DOHH2 (cell line): ENCODE measurements at regions not wholly inside any gene's neighbourhood (a gene's known extent, or its start where the extent isn't known, plus 50 kb on each side); places are given as distances from the start of the nearest gene placed in this dataset.
"Not testable (repeated sequence)": the region's sequence is repeated elsewhere in the genome, so short reads cannot be mapped to it uniquely, and the experiment has no call there.

ENCODE experiments used
- H3F3A ChIP-seq: fragments of 200-600 bp; sonication (generic), shearing (Covaris generic); 2 replicates; pipeline ENCODE4 v1.6.0; 2016; ENCODE audit warnings: antibody characterized with exemption, mild to moderate bottlenecking; ENCODE audit not compliant: control insufficient read depth, insufficient read depth
- H3K27ac ChIP-seq: fragments of 200-600 bp; sonication (generic); 2 replicates; pipeline ENCODE4 v1.5.1; 2014; ENCODE audit warnings: low read depth, mild to moderate bottlenecking, low read length, moderate library complexity
- H3K27me3 ChIP-seq: fragments of 200-600 bp; sonication (generic); 2 replicates; pipeline ENCODE4 v1.6.1; 2014; ENCODE audit warnings: mild to moderate bottlenecking, low read length, mixed read lengths; ENCODE audit not compliant: control insufficient read depth
- H3K36me3 ChIP-seq: fragments of 200-600 bp; sonication (generic); 2 replicates; pipeline ENCODE4 v1.6.1; 2014; ENCODE audit warnings: mild to moderate bottlenecking, low read length, moderate library complexity, mixed read lengths; ENCODE audit not compliant: control insufficient read depth
- H3K4me1 ChIP-seq: fragments of 200-600 bp; sonication (generic); 2 replicates; pipeline ENCODE4 v1.6.1; 2014; ENCODE audit warnings: mild to moderate bottlenecking, low read length, mixed read lengths; ENCODE audit not compliant: control insufficient read depth
- H3K4me2 ChIP-seq: fragments of 200-600 bp; sonication (generic); 2 replicates; pipeline ENCODE4 v1.6.0; 2014; ENCODE audit warnings: mild to moderate bottlenecking, low read length, moderate library complexity
- H3K4me3 ChIP-seq: fragments of 200-600 bp; sonication (generic); 2 replicates; pipeline ENCODE4 v1.5.1; 2014; ENCODE audit warnings: mild to moderate bottlenecking, low read length, mixed read lengths
- H3K79me2 ChIP-seq: fragments of 200-600 bp; sonication (generic); 2 replicates; pipeline ENCODE4 v1.6.1; 2014; ENCODE audit warnings: mild to moderate bottlenecking, low read length, mixed read lengths; ENCODE audit not compliant: control insufficient read depth
- H3K9me2 ChIP-seq: fragments of 200-600 bp; sonication (generic); replicated peaks from 2 replicates; pipeline ENCODE4 v1.6.1; 2014; ENCODE audit warnings: mild to moderate bottlenecking, low read length, mixed read lengths; ENCODE audit not compliant: control insufficient read depth
- H3K9me3 ChIP-seq: fragments of 200-600 bp; sonication (generic); 2 replicates; pipeline ENCODE4 v1.6.1; 2014; ENCODE audit warnings: antibody characterized with exemption, low read length, mixed read lengths; ENCODE audit not compliant: control insufficient read depth, insufficient read depth
- H4K20me1 ChIP-seq: fragments of 200-600 bp; sonication (generic); 2 replicates; pipeline ENCODE4 v1.6.0; 2014; ENCODE audit warnings: low read depth, mild to moderate bottlenecking, antibody characterized with exemption, low read length, moderate library complexity; ENCODE audit not compliant: control insufficient read depth, insufficient read depth
- EZH2phosphoT487 ChIP-seq: fragments of 200-600 bp; sonication (generic); IDR thresholded peaks from 2 replicates; pipeline ENCODE4 v1.6.1; 2017; ENCODE audit warnings: borderline replicate concordance, mild to moderate bottlenecking, antibody characterized with exemption, low read length, moderate library complexity, mixed read lengths
- TF ChIP-seq, protein P1 (sequence below): fragments of 200-600 bp; sonication (generic); IDR thresholded peaks from one replicate; pipeline ENCODE4 v1.5.1; 2014; ENCODE audit warnings: antibody characterized with exemption, mild to moderate bottlenecking, low read depth, low read length; ENCODE audit not compliant: poor library complexity, severe bottlenecking

DNA sequence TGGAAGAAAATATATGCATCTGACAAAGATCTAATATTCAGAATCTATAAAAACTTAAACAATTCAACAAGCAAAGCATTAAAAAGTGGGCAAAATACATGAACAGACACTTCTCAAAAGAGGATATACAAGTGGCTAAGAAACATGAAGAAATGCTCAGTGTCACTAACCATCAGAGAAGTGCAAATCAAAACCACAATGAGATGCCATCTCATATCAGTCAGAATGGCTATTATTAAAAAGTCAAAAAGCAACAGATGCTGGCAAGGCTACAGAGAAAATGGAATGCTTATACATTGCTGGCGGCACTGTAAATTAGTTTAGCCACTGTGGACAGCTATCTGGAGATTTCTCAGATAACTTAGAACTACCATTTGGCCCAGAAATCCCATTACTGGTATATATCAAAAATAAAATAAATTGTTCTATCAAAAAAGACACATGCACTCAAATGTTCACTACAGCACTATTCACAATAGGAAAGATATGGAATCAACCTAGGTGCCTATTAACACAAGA lies 179.5 kb downstream of the PCTP start:
- H3K27me3 ChIP-seq = no peaks in the 10 kb centered on the region
- no peaks in the 10 kb centered on the region for H3K36me3 ChIP-seq
- TF ChIP-seq, protein P1, sequence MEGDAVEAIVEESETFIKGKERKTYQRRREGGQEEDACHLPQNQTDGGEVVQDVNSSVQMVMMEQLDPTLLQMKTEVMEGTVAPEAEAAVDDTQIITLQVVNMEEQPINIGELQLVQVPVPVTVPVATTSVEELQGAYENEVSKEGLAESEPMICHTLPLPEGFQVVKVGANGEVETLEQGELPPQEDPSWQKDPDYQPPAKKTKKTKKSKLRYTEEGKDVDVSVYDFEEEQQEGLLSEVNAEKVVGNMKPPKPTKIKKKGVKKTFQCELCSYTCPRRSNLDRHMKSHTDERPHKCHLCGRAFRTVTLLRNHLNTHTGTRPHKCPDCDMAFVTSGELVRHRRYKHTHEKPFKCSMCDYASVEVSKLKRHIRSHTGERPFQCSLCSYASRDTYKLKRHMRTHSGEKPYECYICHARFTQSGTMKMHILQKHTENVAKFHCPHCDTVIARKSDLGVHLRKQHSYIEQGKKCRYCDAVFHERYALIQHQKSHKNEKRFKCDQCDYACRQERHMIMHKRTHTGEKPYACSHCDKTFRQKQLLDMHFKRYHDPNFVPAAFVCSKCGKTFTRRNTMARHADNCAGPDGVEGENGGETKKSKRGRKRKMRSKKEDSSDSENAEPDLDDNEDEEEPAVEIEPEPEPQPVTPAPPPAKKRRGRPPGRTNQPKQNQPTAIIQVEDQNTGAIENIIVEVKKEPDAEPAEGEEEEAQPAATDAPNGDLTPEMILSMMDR = no peak
- no peak for TF ChIP-seq EZH2phosphoT487
- H3K4me2 ChIP-seq = no peak overlapping the region
- H3F3A ChIP-seq = no peaks in the 10 kb centered on the region
- H3K9me3 ChIP-seq = no peaks in the 10 kb centered on the region
- no peaks in the 10 kb centered on the region for H3K4me1 ChIP-seq
- no peak overlapping the region for H3K4me3 ChIP-seq
- H3K27ac ChIP-seq = no peak overlapping the region
- H3K9me2 ChIP-seq = no peaks in the 10 kb centered on the region
- no peaks in the 10 kb centered on the region for H4K20me1 ChIP-seq
- no peaks in the 10 kb centered on the region for H3K79me2 ChIP-seq

DNA sequence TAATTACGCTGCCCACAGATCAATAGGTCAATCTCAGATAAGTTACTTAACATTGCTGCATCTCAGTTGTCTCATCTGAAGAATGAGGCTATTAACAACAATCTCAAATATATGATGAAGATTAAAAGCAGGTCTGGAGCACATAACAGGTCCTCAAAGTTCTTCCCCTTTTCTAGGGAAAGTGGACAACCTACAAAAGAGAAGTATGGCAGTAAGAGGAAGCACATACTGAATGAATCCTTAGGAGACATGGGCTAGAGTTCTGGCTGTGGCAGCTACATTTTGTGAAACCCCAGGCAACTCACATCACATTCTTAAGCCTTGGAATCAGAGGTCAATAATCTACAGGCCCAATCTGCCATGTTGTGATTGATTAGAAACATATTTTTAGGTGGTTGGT lies 180.6 kb downstream of the PCTP start:
- Histone ChIP-seq H3K36me3 (no peaks in the 10 kb centered on the region), H3F3A (no peaks in the 10 kb centered on the region), H3K27ac (no peak overlapping the region), H3K9me3 (no peaks in the 10 kb centered on the region), H3K4me2 (no peak overlapping the region), H3K4me3 (no peak overlapping the region), H4K20me1 (no peaks in the 10 kb centered on the region), H3K27me3 (no peaks in the 10 kb centered on the region), H3K4me1 (no peaks in the 10 kb centered on the region), H3K79me2 (no peaks in the 10 kb centered on the region), H3K9me2 (no peaks in the 10 kb centered on the region)
- no peak for TF ChIP-seq EZH2phosphoT487
- TF ChIP-seq, protein P1 = no peak

DNA sequence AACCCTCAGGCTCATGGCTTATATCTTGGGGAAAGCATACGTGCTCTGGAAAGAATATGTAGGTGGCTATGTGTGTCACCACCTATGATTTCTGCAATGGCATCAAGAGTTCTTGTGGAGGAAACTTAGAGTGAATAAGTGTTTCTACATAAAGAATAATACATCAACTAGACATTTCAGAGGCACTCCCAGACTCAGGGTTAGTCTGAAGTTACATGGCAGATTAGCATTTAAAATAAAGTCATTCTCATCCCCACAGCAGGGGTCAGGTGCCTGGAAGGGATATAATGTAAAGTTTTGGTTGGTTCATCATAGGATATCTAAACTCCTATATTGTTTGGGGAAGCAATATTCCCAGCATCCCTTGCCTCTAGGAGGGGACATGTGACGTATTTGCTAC lies 182.1 kb downstream of the PCTP start:
- TF ChIP-seq, protein P1 = no peak
- TF ChIP-seq EZH2phosphoT487 = no peak
- Histone ChIP-seq H3K4me2 (no peak overlapping the region), H4K20me1 (no peaks in the 10 kb centered on the region), H3K79me2 (no peaks in the 10 kb centered on the region), H3F3A (no peaks in the 10 kb centered on the region), H3K36me3 (no peaks in the 10 kb centered on the region), H3K4me3 (no peak overlapping the region), H3K27me3 (no peaks in the 10 kb centered on the region), H3K9me3 (no peaks in the 10 kb centered on the region), H3K9me2 (no peaks in the 10 kb centered on the region), H3K4me1 (no peaks in the 10 kb centered on the region), H3K27ac (no peak overlapping the region)

DNA sequence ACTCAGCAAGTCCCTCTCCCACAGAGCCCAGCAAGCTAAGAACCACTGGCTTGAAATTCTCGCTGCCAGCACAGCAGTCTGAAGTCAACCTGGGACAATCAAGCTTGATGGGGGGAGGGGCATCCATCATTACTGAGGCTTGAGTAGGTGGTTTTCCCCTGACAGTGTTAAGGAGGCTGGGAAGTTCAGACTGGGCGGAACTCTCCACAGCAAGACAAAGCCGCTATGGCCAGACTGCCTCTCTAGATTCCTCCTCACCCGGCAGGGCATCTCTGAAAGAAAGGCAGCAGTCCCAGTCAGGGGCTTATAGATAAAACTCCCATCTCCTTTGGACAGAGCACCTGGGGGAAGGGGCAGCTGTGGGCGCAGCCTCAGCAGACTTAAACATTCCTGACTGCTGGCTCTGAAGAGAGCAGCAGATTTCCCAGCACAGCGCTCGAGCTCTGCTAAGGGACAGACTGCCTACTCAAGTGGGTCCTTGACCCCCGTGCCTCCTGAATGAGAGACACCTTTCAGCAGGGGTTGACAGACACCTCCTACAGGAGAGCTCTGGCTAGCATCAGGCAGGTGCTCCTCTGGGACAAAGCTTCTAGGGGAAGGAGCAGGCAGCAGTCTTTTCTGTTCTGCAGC lies 188.4 kb downstream of the PCTP start:
- H3K4me1 ChIP-seq, H4K20me1 ChIP-seq, H3F3A ChIP-seq, H3K36me3 ChIP-seq, H3K27ac ChIP-seq, H3K79me2 ChIP-seq, H3K4me3 ChIP-seq, H3K27me3 ChIP-seq, H3K9me3 ChIP-seq, H3K9me2 ChIP-seq, H3K4me2 ChIP-seq: not testable (repeated sequence)
